ENCODE measurements at regions not wholly inside any gene's neighbourhood (a gene's known extent, or its start where the extent isn't known, plus 50 kb on each side); places are given as distances from the start of the nearest gene placed in this dataset.
A peak's percentile ranks its signal among the peaks of the same experiment; 100 is the strongest.

GRCh38 chr12:63394349-63394748, 243.3 kb upstream of the AVPR1A start:
- no TSS peak for BruUV-seq (replicated peaks)
- no peak overlapping the region for H3K4me3 ChIP-seq (ENCODE audit: low read depth, low read length)
- Mint-ChIP-seq H3K27me3 (ENCODE audit: insufficient read depth, unreplicated experiment) (no peaks in the 10 kb centered on the region), H3K36me3 (ENCODE audit: insufficient read depth, unreplicated experiment) (no peaks in the 10 kb centered on the region), H3K4me3 (ENCODE audit: unreplicated experiment) (no peak overlapping the region), H3K27ac (ENCODE audit: unreplicated experiment) (no peak overlapping the region), H3K4me1 (ENCODE audit: low read depth, unreplicated experiment) (no peaks in the 10 kb centered on the region), H3K9me3 (ENCODE audit: unreplicated experiment) (peaks cover 9% of the 10 kb centered on the region)
- H3K9me3 ChIP-seq: no peaks in the 10 kb centered on the region
- no peaks in the 10 kb centered on the region for H3K36me3 ChIP-seq (ENCODE audit: control insufficient read depth, insufficient read depth, low read length)
- POLR2A ChIA-PET: no interaction called here
- H3K4me1 ChIP-seq: no peaks in the 10 kb centered on the region
- DNase-seq: no peak
- CTCF ChIA-PET: no interaction called here
- TF ChIP-seq CTCF (IDR thresholded peaks at IDR 0.05; ENCODE audit: insufficient read depth in 1 of 2, low read depth in 1 of 2, low read length in 1 of 2, severe bottlenecking in 1 of 2, unreplicated experiment in 1 of 2): no peak
- intact Hi-C loops (cut with micrococcal nuclease; ENCODE audit: unreplicated experiment): no loop called here
- no peaks in the 10 kb centered on the region for H3K27me3 ChIP-seq (replicated peaks; ENCODE audit: control insufficient read depth, insufficient read depth, low read length)

- no peak for TF ChIP-seq CTCF (IDR thresholded peaks at IDR 0.05; ENCODE audit: insufficient read depth in 1 of 2, low read depth in 1 of 2, low read length in 1 of 2, severe bottlenecking in 1 of 2, unreplicated experiment in 1 of 2)
- no peak overlapping the region for H3K4me3 ChIP-seq (ENCODE audit: low read depth, low read length)
- H3K36me3 ChIP-seq (ENCODE audit: control insufficient read depth, insufficient read depth, low read length): no peaks in the 10 kb centered on the region
- intact Hi-C loops (cut with micrococcal nuclease; ENCODE audit: unreplicated experiment): no loop called here
- CTCF ChIA-PET: interaction anchor here (1.4 kb wide), 1 partner anchor 31 kb away, joined by 3 read pairs; no protein-coding TSS in a partner anchor
- H3K27ac Mint-ChIP-seq (ENCODE audit: unreplicated experiment): no peak overlapping the region
- H3K4me3 Mint-ChIP-seq (ENCODE audit: unreplicated experiment): no peak overlapping the region
- no peaks in the 10 kb centered on the region for H3K27me3 Mint-ChIP-seq (ENCODE audit: insufficient read depth, unreplicated experiment)
- no peak for DNase-seq
- POLR2A ChIA-PET: no interaction called here
- H3K9me3 Mint-ChIP-seq (ENCODE audit: unreplicated experiment): no peaks in the 10 kb centered on the region
- peaks cover 8% of the 10 kb centered on the region for H3K4me1 ChIP-seq
- BruUV-seq (replicated peaks): no TSS peak
- H3K9me3 ChIP-seq: no peaks in the 10 kb centered on the region
- H3K4me1 Mint-ChIP-seq (ENCODE audit: low read depth, unreplicated experiment): peaks cover 15% of the 10 kb centered on the region
- H3K36me3 Mint-ChIP-seq (ENCODE audit: insufficient read depth, unreplicated experiment): no peaks in the 10 kb centered on the region
- H3K27me3 ChIP-seq (replicated peaks; ENCODE audit: control insufficient read depth, insufficient read depth, low read length): no peaks in the 10 kb centered on the region
Measured at GRCh38 chr12:63389211-63389610, 238.2 kb upstream of the AVPR1A start.

GRCh38 chr12:63387771-63388170, 236.8 kb upstream of the AVPR1A start:
- H3K9me3 Mint-ChIP-seq (ENCODE audit: unreplicated experiment): no peaks in the 10 kb centered on the region
- no peak overlapping the region for H3K4me3 Mint-ChIP-seq (ENCODE audit: unreplicated experiment)
- no TSS peak for BruUV-seq (replicated peaks)
- no peaks in the 10 kb centered on the region for H3K27me3 ChIP-seq (replicated peaks; ENCODE audit: control insufficient read depth, insufficient read depth, low read length)
- no peaks in the 10 kb centered on the region for H3K36me3 Mint-ChIP-seq (ENCODE audit: insufficient read depth, unreplicated experiment)
- TF ChIP-seq CTCF (IDR thresholded peaks at IDR 0.05; ENCODE audit: insufficient read depth in 1 of 2, low read depth in 1 of 2, low read length in 1 of 2, severe bottlenecking in 1 of 2, unreplicated experiment in 1 of 2): no peak
- POLR2A ChIA-PET: no interaction called here
- H3K27ac Mint-ChIP-seq (ENCODE audit: unreplicated experiment): no peak overlapping the region
- peak in 1 of 2 experiments; percentile 11 for DNase-seq
- no peaks in the 10 kb centered on the region for H3K36me3 ChIP-seq (ENCODE audit: control insufficient read depth, insufficient read depth, low read length)
- peaks cover 15% of the 10 kb centered on the region for H3K4me1 Mint-ChIP-seq (ENCODE audit: low read depth, unreplicated experiment)
- H3K9me3 ChIP-seq: no peaks in the 10 kb centered on the region
- peaks cover 8% of the 10 kb centered on the region for H3K4me1 ChIP-seq
- intact Hi-C loops (cut with micrococcal nuclease; ENCODE audit: unreplicated experiment): no loop called here
- CTCF ChIA-PET: no interaction called here
- H3K4me3 ChIP-seq (ENCODE audit: low read depth, low read length): no peak overlapping the region
- no peaks in the 10 kb centered on the region for H3K27me3 Mint-ChIP-seq (ENCODE audit: insufficient read depth, unreplicated experiment)

Data from Caco-2 (cell line).